Mesothelial cell of epicardium (in vitro differentiated cells): ENCODE measurements at regions not wholly inside any gene's neighbourhood (a gene's known extent, or its start where the extent isn't known, plus 50 kb on each side); places are given as distances from the start of the nearest gene placed in this dataset.

Experiments
- DNase-seq, 2 experiments: peaks; one replicate each; pipeline ENCODE4 v3.0.0; 2021; ENCODE audit warnings: low spot score in 2 of 2; ENCODE audit not compliant: unreplicated experiment in 2 of 2
- H3K27ac Mint-ChIP-seq: 2 replicates; pipeline ENCODE4 v1.8.0; 2021; ENCODE audit warnings: mixed read lengths
- H3K27me3 Mint-ChIP-seq: 2 replicates; pipeline ENCODE4 v1.8.0; 2021; ENCODE audit warnings: low read depth, mixed read lengths
- H3K36me3 Mint-ChIP-seq: 2 replicates; pipeline ENCODE4 v1.8.0; 2021; ENCODE audit warnings: mixed read lengths
- H3K4me1 Mint-ChIP-seq: 2 replicates; pipeline ENCODE4 v1.8.0; 2021; ENCODE audit warnings: mixed read lengths
- H3K4me3 Mint-ChIP-seq: 2 replicates; pipeline ENCODE4 v1.8.0; 2021; ENCODE audit warnings: mild to moderate bottlenecking, moderate library complexity, mixed read lengths
- H3K9me3 Mint-ChIP-seq: 2 replicates; pipeline ENCODE4 v1.8.0; 2021; ENCODE audit warnings: mixed read lengths
- TF ChIP-seq, protein P1 (sequence below): fragments of 200-600 bp; sonication (generic); IDR thresholded peaks from one replicate; pipeline ENCODE4 v1.5.0; 2021; ENCODE audit warnings: antibody characterized with exemption; ENCODE audit not compliant: unreplicated experiment

DNA sequence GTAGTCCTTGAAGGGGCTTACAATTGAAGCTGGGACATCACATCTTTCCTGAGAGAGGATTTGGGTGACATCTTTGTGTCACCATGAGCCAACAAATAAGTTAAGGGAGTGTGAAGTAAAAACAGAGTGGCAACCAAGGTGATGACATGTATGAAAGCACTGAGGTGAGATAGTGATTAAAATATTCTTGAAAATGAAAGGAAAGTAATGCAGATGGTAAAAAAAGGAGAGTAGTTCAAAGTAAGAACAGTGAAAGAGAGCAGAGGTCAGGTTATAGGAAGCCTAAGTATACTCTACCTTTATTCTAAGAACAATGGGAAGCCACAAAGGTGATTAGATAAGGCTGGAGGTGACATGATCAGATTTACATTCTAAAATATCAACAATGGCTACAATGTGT, 486.1 kb downstream of the DIPK2A start:
- no peak overlapping the region for H3K27ac Mint-ChIP-seq
- no peaks in the 10 kb centered on the region for H3K4me1 Mint-ChIP-seq
- H3K27me3 Mint-ChIP-seq = no peaks in the 10 kb centered on the region
- DNase-seq = no peak
- no peak overlapping the region for H3K4me3 Mint-ChIP-seq
- no peaks in the 10 kb centered on the region for H3K9me3 Mint-ChIP-seq
- TF ChIP-seq, protein P1, sequence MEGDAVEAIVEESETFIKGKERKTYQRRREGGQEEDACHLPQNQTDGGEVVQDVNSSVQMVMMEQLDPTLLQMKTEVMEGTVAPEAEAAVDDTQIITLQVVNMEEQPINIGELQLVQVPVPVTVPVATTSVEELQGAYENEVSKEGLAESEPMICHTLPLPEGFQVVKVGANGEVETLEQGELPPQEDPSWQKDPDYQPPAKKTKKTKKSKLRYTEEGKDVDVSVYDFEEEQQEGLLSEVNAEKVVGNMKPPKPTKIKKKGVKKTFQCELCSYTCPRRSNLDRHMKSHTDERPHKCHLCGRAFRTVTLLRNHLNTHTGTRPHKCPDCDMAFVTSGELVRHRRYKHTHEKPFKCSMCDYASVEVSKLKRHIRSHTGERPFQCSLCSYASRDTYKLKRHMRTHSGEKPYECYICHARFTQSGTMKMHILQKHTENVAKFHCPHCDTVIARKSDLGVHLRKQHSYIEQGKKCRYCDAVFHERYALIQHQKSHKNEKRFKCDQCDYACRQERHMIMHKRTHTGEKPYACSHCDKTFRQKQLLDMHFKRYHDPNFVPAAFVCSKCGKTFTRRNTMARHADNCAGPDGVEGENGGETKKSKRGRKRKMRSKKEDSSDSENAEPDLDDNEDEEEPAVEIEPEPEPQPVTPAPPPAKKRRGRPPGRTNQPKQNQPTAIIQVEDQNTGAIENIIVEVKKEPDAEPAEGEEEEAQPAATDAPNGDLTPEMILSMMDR = no peak
- H3K36me3 Mint-ChIP-seq = no peaks in the 10 kb centered on the region

DNA sequence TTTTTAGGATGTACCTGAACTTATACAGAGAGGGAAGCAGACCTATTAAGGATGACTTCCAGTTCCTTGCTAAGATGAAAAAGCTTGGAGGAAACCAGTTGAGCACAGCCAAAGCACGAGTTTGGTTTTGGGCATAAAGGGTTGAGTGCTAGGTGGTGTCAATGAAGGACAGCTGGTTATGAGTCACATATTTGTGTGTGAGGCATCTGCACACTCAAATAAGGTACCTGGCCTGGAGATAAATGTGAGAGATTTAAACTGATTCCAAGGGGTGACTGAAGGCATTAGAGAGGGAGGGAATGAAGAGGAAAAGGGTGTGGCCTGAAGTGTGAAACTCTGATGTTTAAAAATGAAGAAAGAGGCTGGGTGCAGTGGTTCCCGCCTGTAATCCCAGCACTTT, 486.7 kb downstream of the DIPK2A start:
- H3K4me3 Mint-ChIP-seq = no peak overlapping the region
- H3K27me3 Mint-ChIP-seq = no peaks in the 10 kb centered on the region
- no peaks in the 10 kb centered on the region for H3K9me3 Mint-ChIP-seq
- no peak for DNase-seq
- TF ChIP-seq, protein P1 = no peak
- H3K36me3 Mint-ChIP-seq = no peaks in the 10 kb centered on the region
- no peak overlapping the region for H3K27ac Mint-ChIP-seq
- no peaks in the 10 kb centered on the region for H3K4me1 Mint-ChIP-seq

- no peak overlapping the region for H3K27ac Mint-ChIP-seq
- DNase-seq = no peak
- no peaks in the 10 kb centered on the region for H3K4me1 Mint-ChIP-seq
- H3K36me3 Mint-ChIP-seq = no peaks in the 10 kb centered on the region
- H3K27me3 Mint-ChIP-seq = no peaks in the 10 kb centered on the region
- TF ChIP-seq, protein P1 = no peak
- no peaks in the 10 kb centered on the region for H3K9me3 Mint-ChIP-seq
- no peak overlapping the region for H3K4me3 Mint-ChIP-seq
Observed at GRCh38 chr3:144462337-144462736, 490.7 kb downstream of the DIPK2A start.

DNA sequence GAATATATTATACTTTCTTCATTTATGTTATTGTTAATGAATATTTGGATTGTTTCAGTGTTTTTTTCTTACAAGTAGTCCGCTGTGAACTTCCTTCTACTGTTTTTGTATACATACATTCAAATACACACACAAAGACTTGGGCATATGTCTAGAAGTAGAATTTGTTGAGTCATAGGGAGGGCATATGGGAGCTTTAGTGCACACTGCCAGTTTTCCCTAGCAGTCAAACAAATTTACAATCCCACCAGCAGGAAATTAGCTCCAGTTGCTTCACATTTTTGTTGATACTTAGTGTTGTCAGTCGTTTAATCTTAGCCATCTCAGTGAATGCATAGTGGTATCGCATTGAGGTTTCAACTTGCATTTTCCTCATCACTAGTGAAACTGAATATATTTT, 492.3 kb downstream of the DIPK2A start:
- Mint-ChIP-seq H3K9me3 (no peaks in the 10 kb centered on the region), H3K4me1 (no peaks in the 10 kb centered on the region), H3K27me3 (no peaks in the 10 kb centered on the region), H3K36me3 (no peaks in the 10 kb centered on the region), H3K4me3 (no peak overlapping the region), H3K27ac (no peak overlapping the region)
- TF ChIP-seq, protein P1 = no peak
- DNase-seq = no peak

DNA sequence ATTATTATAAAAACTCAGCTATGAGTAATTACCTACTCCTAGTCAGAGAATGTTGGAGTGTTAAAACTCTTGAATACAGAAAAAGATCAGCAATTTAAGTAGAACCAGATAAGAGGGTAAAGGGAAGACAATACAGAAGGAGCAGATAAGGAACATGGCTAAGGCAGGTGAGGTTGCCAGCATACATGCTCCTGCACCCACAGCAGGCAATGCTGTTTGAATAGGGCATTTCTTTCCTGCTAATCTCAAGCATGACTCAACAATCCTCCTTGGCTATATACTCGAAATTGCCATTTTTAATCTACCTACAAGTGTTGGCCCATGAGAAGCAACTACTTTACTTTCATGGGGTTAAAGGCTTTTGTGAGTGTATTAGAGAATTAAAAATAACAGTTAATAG, 494.5 kb downstream of the DIPK2A start:
- H3K27me3 Mint-ChIP-seq = no peaks in the 10 kb centered on the region
- DNase-seq = no peak
- no peaks in the 10 kb centered on the region for H3K4me1 Mint-ChIP-seq
- no peak overlapping the region for H3K4me3 Mint-ChIP-seq
- TF ChIP-seq, protein P1 = no peak
- H3K36me3 Mint-ChIP-seq = no peaks in the 10 kb centered on the region
- H3K27ac Mint-ChIP-seq = no peak overlapping the region
- H3K9me3 Mint-ChIP-seq = no peaks in the 10 kb centered on the region

GRCh38 chr3:144466540-144466939, 494.9 kb downstream of the DIPK2A start:
- Mint-ChIP-seq H3K4me1 (no peaks in the 10 kb centered on the region), H3K27me3 (no peaks in the 10 kb centered on the region), H3K27ac (no peak overlapping the region), H3K36me3 (no peaks in the 10 kb centered on the region), H3K9me3 (no peaks in the 10 kb centered on the region), H3K4me3 (no peak overlapping the region)
- TF ChIP-seq, protein P1 = no peak
- no peak for DNase-seq
